Uterus (tissue), 2 donors: ENCODE measurements at regions not wholly inside any gene's neighbourhood (a gene's known extent, or its start where the extent isn't known, plus 50 kb on each side); places are given as distances from the start of the nearest gene placed in this dataset.

ENCODE experiments used
- CTCF ChIP-seq, 4 experiments: fragments of 200-600 bp in 2 of 4; fragments of 450-650 bp in 2 of 4; sonication (generic) in 2 of 4; IDR thresholded peaks; one replicate each; pipeline ENCODE4 v1.5.1; 2016 to 2019; ENCODE audit warnings: antibody characterized with exemption in 4 of 4, mild to moderate bottlenecking in 2 of 4, moderate library complexity in 1 of 4
- POLR2A ChIP-seq, 2 donors: fragments of 450-650 bp; IDR thresholded peaks; one replicate each; pipeline ENCODE4 v1.6.1; 2016; ENCODE audit warnings: antibody characterized with exemption in 2 of 2, mild to moderate bottlenecking in 1 of 2, moderate library complexity in 1 of 2

- no peak for TF ChIP-seq CTCF (IDR thresholded peaks at IDR 0.05)
- TF ChIP-seq POLR2A (IDR thresholded peaks at IDR 0.05): no peak
Measured at GRCh38 chr13:50115695-50116094, 100.5 kb downstream of the KCNRG start.
